ENCODE measurements at regions not wholly inside any gene's neighbourhood (a gene's known extent, or its start where the extent isn't known, plus 50 kb on each side); places are given as distances from the start of the nearest gene placed in this dataset.

DNA sequence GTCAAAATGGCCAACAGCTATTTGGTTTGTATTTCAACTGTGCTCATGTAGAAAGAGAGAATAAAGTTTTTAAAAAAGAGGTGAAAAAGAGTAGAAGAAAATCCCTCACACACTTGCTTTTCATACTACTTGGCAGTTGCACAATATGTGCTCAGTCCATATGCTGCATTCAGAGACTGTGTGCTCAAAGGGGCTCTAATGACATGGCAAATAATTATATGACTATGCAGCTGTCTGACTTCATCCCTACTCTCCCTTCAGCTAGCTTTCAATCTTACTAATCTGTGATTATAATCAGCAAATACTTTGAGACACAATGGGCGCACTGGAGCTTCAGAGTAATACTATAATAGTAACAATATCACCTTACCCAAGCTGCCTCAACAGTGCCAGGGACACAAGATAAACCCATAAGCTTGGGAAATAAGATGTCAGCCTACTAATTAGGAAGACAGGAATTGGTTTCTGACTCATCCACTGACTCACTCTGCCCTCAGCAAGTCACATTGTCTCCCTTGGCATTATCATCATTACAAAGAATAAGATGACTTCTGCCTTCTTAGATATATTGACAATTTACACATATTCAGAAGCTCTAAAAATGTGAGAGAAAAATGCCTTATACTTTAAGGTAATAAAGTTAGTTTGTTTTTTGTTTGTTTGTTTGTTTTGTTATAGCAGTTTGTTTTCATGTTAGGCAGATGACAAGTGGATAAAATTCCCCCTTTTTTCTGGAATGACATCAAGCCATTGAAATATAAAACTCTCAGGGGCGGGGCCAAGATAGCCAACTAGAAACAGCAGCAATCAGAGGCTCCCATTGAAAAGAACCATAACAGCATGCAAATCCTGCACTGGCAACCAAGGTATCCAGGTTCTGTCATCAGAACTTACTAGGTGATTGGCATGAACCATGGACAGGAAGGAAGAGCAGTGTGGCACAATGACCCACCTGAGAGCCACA, 311.6 kb downstream of the FAM133A start:
- Histone ChIP-seq H3K4me3 (ENCODE audit: low read depth, low read length) (no peak overlapping the region), H3K36me3 (ENCODE audit: control insufficient read depth, insufficient read depth, low read length) (no peaks in the 10 kb centered on the region), H3K27me3 (ENCODE audit: control insufficient read depth, insufficient read depth, low read length) (no peaks in the 10 kb centered on the region)
- no peak for FAIRE-seq
- TF ChIP-seq, protein P1, sequence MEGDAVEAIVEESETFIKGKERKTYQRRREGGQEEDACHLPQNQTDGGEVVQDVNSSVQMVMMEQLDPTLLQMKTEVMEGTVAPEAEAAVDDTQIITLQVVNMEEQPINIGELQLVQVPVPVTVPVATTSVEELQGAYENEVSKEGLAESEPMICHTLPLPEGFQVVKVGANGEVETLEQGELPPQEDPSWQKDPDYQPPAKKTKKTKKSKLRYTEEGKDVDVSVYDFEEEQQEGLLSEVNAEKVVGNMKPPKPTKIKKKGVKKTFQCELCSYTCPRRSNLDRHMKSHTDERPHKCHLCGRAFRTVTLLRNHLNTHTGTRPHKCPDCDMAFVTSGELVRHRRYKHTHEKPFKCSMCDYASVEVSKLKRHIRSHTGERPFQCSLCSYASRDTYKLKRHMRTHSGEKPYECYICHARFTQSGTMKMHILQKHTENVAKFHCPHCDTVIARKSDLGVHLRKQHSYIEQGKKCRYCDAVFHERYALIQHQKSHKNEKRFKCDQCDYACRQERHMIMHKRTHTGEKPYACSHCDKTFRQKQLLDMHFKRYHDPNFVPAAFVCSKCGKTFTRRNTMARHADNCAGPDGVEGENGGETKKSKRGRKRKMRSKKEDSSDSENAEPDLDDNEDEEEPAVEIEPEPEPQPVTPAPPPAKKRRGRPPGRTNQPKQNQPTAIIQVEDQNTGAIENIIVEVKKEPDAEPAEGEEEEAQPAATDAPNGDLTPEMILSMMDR (IDR thresholded peaks at IDR 0.05; ENCODE audit: insufficient read depth, low read length, severe bottlenecking): no peak
- peak; percentile 57 for DNase-seq (ENCODE audit: low read depth)

All from bronchial epithelial cell (primary cell).